Stimulated activated naive CD8-positive, alpha-beta T cell treated with anti-CD3 and anti-CD28 coated beads, Interleukin-15, amount 100 ng/mL, for 72 hours (primary cell): ENCODE measurements at regions not wholly inside any gene's neighbourhood (a gene's known extent, or its start where the extent isn't known, plus 50 kb on each side); places are given as distances from the start of the nearest gene placed in this dataset.

ENCODE experiments used
- ATAC-seq: fragments of 150-1000 bp; cut with Tn5 transposase; 2 replicates; pipeline ENCODE4 v1.10.0; 2021; ENCODE audit warnings: mild to moderate bottlenecking, moderate library complexity
- DNase-seq, 2 donors: peaks; one replicate each; pipeline ENCODE4 v3.0.0; 2021 to 2022
- H3K27ac Mint-ChIP-seq, 2 donors: one replicate each; pipeline ENCODE4 v1.8.0; 2022; ENCODE audit warnings: mild to moderate bottlenecking in 2 of 2, mixed read lengths in 2 of 2, moderate library complexity in 2 of 2
- H3K27me3 Mint-ChIP-seq: one replicate; pipeline ENCODE4 v1.8.0; 2022; ENCODE audit warnings: mixed read lengths
- H3K4me1 Mint-ChIP-seq: one replicate; pipeline ENCODE4 v1.8.0; 2022; ENCODE audit warnings: mild to moderate bottlenecking, mixed read lengths
- H3K4me3 Mint-ChIP-seq, 2 donors: one replicate each; pipeline ENCODE4 v1.8.0; 2022; ENCODE audit warnings: mild to moderate bottlenecking in 2 of 2, mixed read lengths in 2 of 2, moderate library complexity in 1 of 2
- H3K9me3 Mint-ChIP-seq, 2 donors: one replicate each; pipeline ENCODE4 v1.8.0; 2022; ENCODE audit warnings: mixed read lengths in 2 of 2

DNA sequence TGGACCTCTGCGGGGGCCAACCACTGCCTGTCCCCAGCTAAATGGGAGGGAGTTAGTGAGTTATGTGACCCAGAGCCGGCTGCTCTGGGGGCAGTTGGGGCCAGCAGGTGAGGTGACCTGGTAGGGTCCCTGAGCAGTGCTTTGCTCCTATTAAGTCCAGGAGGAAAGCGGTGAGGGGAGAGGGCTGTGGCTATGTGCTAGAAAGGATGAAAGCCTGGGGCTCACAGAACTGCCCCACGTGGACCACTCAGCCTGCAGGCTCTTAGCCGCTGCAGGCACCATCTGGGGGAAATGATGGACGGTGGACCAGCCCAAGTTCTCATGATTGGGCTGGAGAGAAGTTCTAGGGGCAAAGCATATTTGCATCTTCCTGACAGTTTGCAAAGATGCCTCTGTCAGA lies 67.6 kb upstream of the ZNF536 start:
- no peaks in the 10 kb centered on the region for H3K9me3 Mint-ChIP-seq
- no peak for ATAC-seq
- no peak overlapping the region for H3K4me3 Mint-ChIP-seq
- DNase-seq = no peak
- H3K27me3 Mint-ChIP-seq = no peaks in the 10 kb centered on the region
- no peak overlapping the region for H3K27ac Mint-ChIP-seq
- H3K4me1 Mint-ChIP-seq = no peaks in the 10 kb centered on the region

- no peak overlapping the region for H3K27ac Mint-ChIP-seq
- H3K4me1 Mint-ChIP-seq = no peaks in the 10 kb centered on the region
- H3K9me3 Mint-ChIP-seq = no peaks in the 10 kb centered on the region
- H3K27me3 Mint-ChIP-seq = no peaks in the 10 kb centered on the region
- DNase-seq = no peak
- H3K4me3 Mint-ChIP-seq = no peak overlapping the region
- ATAC-seq = no peak
These were observed 66.7 kb upstream of the ZNF536 start for GRCh38 chr19:30305346-30306060.

- DNase-seq (no peak), ATAC-seq (no peak)
- Mint-ChIP-seq H3K4me1 (no peaks in the 10 kb centered on the region), H3K27ac (no peak overlapping the region), H3K4me3 (no peak overlapping the region), H3K9me3 (no peaks in the 10 kb centered on the region), H3K27me3 (no peaks in the 10 kb centered on the region)
These were observed 64.8 kb upstream of the ZNF536 start for GRCh38 chr19:30307191-30307974.

DNA sequence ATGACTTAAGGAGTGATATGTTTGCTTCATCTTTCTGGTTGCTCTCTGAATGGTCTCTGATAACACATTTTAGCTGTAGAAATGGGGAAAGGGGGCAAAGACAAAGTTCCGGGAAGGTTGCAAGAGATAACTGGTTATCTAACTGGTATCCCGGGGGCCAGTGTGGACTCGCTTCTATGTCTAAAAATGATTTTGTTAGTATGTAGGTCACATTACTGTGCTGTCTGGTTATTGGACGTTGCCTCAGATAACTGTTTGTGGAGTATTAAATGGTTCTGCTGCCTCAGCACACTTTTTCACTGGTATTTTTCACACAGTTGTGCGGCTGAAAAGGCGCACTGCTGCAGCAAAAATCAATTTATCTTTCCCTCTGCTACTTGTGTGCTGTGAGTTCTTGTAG lies 63.0 kb upstream of the ZNF536 start:
- no peak overlapping the region for H3K27ac Mint-ChIP-seq

GRCh38 chr19:30309905-30310601 lies 62.1 kb upstream of the ZNF536 start:
- H3K9me3 Mint-ChIP-seq = peaks cover 2 to 4% of the 10 kb centered on the region in 2 donors
- no peak for ATAC-seq
- H3K4me3 Mint-ChIP-seq = no peak overlapping the region
- no peaks in the 10 kb centered on the region for H3K27me3 Mint-ChIP-seq
- no peaks in the 10 kb centered on the region for H3K4me1 Mint-ChIP-seq
- DNase-seq = no peak
- no peak overlapping the region for H3K27ac Mint-ChIP-seq

More for the DNA sequence above, 63.0 kb upstream of the ZNF536 start:
- Mint-ChIP-seq H3K27me3 (no peaks in the 10 kb centered on the region), H3K9me3 (no peaks in the 10 kb centered on the region), H3K4me1 (no peaks in the 10 kb centered on the region), H3K4me3 (no peak overlapping the region)
- DNase-seq = no peak
- ATAC-seq = no peak

DNA sequence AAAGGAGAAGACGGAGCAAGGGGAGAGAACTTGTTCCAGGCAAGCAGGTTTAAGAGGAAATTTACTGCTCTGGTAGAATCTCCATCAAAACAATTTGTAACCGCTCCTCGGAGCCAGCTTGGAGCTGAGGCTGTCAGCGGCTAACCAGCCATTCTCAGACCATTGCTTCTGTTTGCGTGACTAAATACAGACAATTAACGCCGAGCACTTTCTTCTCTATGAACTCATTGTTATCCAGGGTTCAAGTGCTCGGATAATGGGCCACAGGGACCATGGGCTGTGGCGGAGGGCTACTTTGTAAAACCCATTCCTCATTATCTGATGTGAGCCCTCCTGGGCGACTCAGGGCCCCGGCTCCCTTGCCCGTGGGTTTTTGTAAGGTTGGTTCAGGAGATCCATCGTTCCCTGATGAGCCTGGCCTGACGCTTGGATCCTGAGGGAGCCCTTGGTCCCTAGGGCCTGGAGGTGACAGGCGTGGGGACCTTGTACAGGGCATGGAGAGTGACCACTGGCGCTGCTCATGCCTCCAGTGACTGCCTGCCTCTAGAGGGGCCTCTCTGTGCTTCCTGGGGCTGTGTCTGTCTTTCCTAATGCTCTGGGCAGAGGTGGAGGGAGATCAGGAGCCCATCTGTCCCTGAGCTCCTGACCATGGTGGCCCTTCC lies 61.5 kb upstream of the ZNF536 start:
- ATAC-seq = no peak
- H3K4me3 Mint-ChIP-seq = no peak overlapping the region

DNA sequence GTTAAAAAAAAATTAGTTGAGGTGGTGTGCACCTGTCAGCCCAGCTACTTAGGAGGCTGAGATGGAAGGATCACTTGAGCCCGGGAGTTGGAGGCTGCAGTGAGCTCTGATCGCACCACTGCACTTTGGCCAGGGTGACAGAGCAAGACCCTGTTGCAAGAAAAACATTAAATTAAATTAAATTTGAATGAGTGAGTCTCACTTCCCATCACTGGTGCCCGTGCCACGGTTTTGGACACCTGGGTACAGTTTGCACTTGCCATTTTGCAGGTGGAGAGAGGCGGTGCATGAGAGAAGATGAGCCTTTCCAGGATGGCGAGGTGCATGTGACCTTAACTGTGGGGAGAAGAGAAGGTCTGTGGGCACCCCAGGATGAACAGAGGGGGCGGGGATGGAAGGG lies 60.3 kb upstream of the ZNF536 start:
- H3K9me3 Mint-ChIP-seq = peaks cover 5 to 7% of the 10 kb centered on the region in 2 donors
- ATAC-seq (no peak), DNase-seq (no peak)
- no peak overlapping the region for H3K27ac Mint-ChIP-seq
- H3K4me3 Mint-ChIP-seq = no peak overlapping the region
- no peaks in the 10 kb centered on the region for H3K27me3 Mint-ChIP-seq
- no peaks in the 10 kb centered on the region for H3K4me1 Mint-ChIP-seq

More for the DNA sequence above, 61.5 kb upstream of the ZNF536 start:
- Mint-ChIP-seq H3K4me1 (no peaks in the 10 kb centered on the region), H3K27ac (peak overlapping the region in 1 of 2 donors; percentile 19), H3K27me3 (no peaks in the 10 kb centered on the region), H3K9me3 (peaks cover 5 to 7% of the 10 kb centered on the region in 2 donors)
- DNase-seq = no peak

- Mint-ChIP-seq H3K27me3 (no peaks in the 10 kb centered on the region), H3K4me3 (no peak overlapping the region), H3K9me3 (peaks cover 5 to 7% of the 10 kb centered on the region in 2 donors), H3K27ac (no peak overlapping the region), H3K4me1 (no peaks in the 10 kb centered on the region)
- no peak for ATAC-seq
- no peak for DNase-seq
These were observed 59.4 kb upstream of the ZNF536 start for GRCh38 chr19:30312582-30313352.

DNA sequence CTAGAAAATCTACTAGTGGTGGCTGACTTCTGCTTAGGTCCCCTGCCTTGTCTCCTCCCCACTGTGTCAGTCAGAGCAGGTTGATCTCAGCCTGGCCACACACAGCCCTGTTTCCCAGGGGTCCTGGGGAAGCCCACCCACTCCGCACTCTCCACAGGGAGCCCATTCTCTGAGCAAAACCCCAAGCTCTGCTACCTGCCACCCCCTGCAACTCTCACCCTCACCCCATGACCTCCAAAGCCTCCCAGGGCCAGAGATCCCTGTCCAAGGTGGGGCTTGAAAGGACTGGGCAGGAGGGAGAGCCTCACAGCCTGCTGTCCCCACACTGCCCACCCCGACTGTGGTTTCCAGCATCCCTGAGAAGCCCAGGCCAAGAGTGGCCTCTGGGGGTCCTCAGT lies 58.8 kb upstream of the ZNF536 start:
- H3K27me3 Mint-ChIP-seq = no peaks in the 10 kb centered on the region

GRCh38 chr19:30314056-30314804 lies 58.0 kb upstream of the ZNF536 start:
- ATAC-seq (no peak), DNase-seq (no peak)
- Mint-ChIP-seq H3K4me3 (no peak overlapping the region), H3K4me1 (no peaks in the 10 kb centered on the region), H3K27ac (no peak overlapping the region), H3K9me3 (peaks cover 5 to 7% of the 10 kb centered on the region in 2 donors), H3K27me3 (no peaks in the 10 kb centered on the region)

More for the DNA sequence above, 58.8 kb upstream of the ZNF536 start:
- Mint-ChIP-seq H3K27ac (no peak overlapping the region), H3K9me3 (peaks cover 5 to 7% of the 10 kb centered on the region in 2 donors), H3K4me3 (no peak overlapping the region), H3K4me1 (no peaks in the 10 kb centered on the region)
- DNase-seq (no peak), ATAC-seq (no peak)

DNA sequence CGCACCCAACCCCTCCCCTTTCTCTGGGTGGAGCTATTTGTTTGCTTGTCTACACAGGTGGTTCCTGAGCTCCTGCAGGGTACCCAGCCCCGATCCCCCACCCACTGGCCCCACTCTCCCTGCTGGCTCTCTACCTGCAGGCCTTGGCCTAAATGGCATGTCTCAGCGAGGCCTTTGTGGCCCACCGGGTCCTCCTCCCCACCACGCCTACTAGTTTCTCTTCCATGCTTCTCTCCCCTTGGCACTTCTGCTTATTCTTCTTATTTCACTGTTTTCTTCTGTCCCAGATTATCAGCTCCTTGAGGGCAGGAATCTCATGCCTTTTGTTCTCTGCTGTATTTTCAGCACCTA lies 57.4 kb upstream of the ZNF536 start:
- ATAC-seq (no peak), DNase-seq (no peak)
- peaks cover 5 to 7% of the 10 kb centered on the region in 2 donors for H3K9me3 Mint-ChIP-seq
- no peaks in the 10 kb centered on the region for H3K4me1 Mint-ChIP-seq
- no peak overlapping the region for H3K27ac Mint-ChIP-seq
- H3K4me3 Mint-ChIP-seq = no peak overlapping the region
- H3K27me3 Mint-ChIP-seq = no peaks in the 10 kb centered on the region

GRCh38 chr19:30315159-30315558 lies 57.0 kb upstream of the ZNF536 start:
- Mint-ChIP-seq H3K9me3 (peaks cover 5 to 7% of the 10 kb centered on the region in 2 donors), H3K27me3 (no peaks in the 10 kb centered on the region), H3K4me3 (no peak overlapping the region), H3K27ac (no peak overlapping the region), H3K4me1 (no peaks in the 10 kb centered on the region)
- DNase-seq (no peak), ATAC-seq (no peak)

DNA sequence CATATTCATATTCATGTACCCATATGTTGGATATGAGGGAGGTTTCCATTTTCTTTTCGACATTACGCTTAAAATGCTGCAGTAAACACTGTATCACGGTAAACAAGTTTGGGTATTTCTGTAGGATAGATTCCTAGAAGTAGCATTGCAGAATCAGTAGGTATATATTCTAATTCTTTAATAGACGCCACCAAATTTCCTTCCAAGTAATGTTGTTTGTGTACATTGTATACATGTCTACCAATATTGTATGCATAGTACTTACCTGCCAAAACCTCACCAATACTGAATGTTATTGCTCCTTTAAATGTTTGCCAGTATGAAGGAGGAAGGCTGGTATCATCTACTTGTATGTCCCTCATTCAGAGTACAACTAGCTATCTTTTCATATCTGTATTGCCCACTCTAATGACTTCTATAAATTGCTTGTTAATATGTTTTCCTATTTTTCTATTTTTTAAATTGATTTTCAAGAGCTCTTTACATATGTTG lies 56.1 kb upstream of the ZNF536 start:
- Mint-ChIP-seq H3K4me3 (no peak overlapping the region), H3K9me3 (peaks cover 5 to 7% of the 10 kb centered on the region in 2 donors), H3K27ac (no peak overlapping the region), H3K4me1 (no peaks in the 10 kb centered on the region), H3K27me3 (no peaks in the 10 kb centered on the region)
- ATAC-seq = no peak
- DNase-seq = no peak

GRCh38 chr19:30316560-30317106 lies 55.6 kb upstream of the ZNF536 start:
- Mint-ChIP-seq H3K4me1 (no peaks in the 10 kb centered on the region), H3K27me3 (no peaks in the 10 kb centered on the region), H3K27ac (no peak overlapping the region), H3K4me3 (no peak overlapping the region), H3K9me3 (peaks cover 5 to 7% of the 10 kb centered on the region in 2 donors)
- ATAC-seq (no peak), DNase-seq (no peak)
